Cardiac fibroblast (primary cell): ENCODE measurements at regions not wholly inside any gene's neighbourhood (a gene's known extent, or its start where the extent isn't known, plus 50 kb on each side); places are given as distances from the start of the nearest gene placed in this dataset.

ENCODE experiments used
- DNase-seq, 2 donors: peaks; one replicate each; pipeline versions ENCODE4 v3.0.0 to v3.0.0-alpha.2; 2010; ENCODE audit warnings: low read depth in 2 of 2
- H3K4me3 ChIP-seq, 2 donors: replicated peaks in 1 of 2; 1 replicate in 1 of 2; 2 replicates in 1 of 2; pipeline ENCODE4 v1.5.1; 2011; ENCODE audit warnings: low read depth in 2 of 2, low read length in 2 of 2, mild to moderate bottlenecking in 2 of 2, moderate library complexity in 1 of 2
- TF ChIP-seq, protein P1 (sequence below): IDR thresholded peaks from one replicate; pipeline ENCODE4 v1.5.1; 2011; ENCODE audit warnings: low read depth, mild to moderate bottlenecking, low read length, inconsistent platforms

DNA sequence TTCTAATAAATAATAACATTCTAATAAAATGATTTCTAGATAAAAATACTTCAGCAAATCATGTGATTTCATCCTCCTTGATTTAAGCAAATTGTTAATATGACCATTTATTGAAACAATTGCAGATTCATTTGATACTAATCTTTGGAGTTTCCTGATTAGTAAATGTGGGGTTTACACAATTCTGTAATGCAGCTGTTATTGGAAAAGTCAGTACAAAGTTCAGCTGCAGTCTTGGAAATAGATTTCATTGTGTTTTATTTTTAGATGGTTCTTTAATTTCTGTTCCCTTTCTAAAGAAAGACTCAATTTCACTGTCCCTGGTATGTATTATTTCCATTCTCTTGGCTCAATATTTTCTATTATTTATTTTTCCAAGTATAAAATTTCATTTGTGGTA lies 342.0 kb downstream of the TBC1D32 start:
- DNase-seq, result no peak
- H3K4me3 ChIP-seq, result no peak overlapping the region
- TF ChIP-seq, protein P1, sequence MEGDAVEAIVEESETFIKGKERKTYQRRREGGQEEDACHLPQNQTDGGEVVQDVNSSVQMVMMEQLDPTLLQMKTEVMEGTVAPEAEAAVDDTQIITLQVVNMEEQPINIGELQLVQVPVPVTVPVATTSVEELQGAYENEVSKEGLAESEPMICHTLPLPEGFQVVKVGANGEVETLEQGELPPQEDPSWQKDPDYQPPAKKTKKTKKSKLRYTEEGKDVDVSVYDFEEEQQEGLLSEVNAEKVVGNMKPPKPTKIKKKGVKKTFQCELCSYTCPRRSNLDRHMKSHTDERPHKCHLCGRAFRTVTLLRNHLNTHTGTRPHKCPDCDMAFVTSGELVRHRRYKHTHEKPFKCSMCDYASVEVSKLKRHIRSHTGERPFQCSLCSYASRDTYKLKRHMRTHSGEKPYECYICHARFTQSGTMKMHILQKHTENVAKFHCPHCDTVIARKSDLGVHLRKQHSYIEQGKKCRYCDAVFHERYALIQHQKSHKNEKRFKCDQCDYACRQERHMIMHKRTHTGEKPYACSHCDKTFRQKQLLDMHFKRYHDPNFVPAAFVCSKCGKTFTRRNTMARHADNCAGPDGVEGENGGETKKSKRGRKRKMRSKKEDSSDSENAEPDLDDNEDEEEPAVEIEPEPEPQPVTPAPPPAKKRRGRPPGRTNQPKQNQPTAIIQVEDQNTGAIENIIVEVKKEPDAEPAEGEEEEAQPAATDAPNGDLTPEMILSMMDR, result no peak

DNA sequence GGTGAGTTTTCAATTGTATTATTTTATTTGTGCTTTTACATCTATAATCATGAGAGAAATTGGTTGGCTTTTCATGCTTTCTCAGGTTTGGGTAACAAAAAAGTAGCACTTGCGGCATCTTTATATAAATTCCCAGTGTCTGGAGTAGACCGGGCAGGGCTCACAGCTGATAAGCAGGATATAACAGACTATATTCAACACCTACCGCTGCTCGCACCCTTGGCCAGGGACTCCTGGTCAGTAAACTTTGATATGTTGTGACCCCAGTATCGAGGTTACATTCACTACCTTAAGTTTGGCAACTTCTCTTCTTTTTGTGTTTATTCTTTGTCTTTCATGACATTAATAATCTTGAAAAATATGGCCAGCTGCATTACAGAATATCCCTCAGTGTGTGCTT lies 343.4 kb downstream of the TBC1D32 start:
- TF ChIP-seq, protein P1, result no peak
- no peak for DNase-seq
- H3K4me3 ChIP-seq, result no peak overlapping the region

DNA sequence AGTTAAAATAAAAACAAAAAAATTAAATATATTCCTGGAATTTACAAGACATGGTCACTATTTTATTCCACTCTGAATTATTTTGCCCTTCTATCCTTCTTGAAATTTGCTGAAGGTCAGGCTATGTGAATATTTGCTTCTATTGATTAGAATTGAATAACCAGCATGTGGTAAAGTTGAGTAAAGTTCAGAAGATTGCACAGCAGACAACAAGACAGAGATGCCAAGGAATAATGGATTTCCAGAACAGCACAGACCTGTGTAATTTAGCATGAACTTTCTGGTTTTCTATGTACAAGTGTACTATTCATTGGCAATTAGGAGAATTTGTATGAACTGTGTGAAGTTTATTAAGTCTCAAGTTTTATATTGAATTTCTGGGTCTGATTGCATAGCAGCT lies 352.4 kb downstream of the TBC1D32 start:
- no peak for DNase-seq
- H3K4me3 ChIP-seq, result no peak overlapping the region
- TF ChIP-seq, protein P1, result no peak

DNA sequence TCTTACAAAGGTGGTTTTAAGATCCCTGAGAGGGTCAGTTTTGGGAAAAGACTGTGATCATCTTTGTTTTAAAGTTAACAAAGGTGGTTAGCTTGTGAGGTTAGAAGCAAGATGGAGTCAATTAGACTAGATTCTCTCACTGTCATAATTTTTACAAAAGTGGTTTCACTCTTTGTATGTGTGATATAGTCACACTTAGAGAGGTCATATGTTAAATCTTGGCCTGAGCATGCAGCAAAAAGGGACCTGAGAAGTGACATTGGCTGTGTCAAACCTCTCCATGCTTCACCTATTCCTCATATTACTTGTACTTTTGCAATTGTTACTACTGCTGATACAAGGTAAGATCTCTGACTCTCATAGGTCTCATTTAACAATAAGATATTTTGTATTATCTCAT lies 368.0 kb downstream of the TBC1D32 start:
- DNase-seq, result no peak
- TF ChIP-seq, protein P1, result no peak
- no peak overlapping the region for H3K4me3 ChIP-seq

GRCh38 chr6:120965814-120966213 lies 368.5 kb downstream of the TBC1D32 start:
- DNase-seq, result no peak
- H3K4me3 ChIP-seq, result no peak overlapping the region
- TF ChIP-seq, protein P1, result no peak

DNA sequence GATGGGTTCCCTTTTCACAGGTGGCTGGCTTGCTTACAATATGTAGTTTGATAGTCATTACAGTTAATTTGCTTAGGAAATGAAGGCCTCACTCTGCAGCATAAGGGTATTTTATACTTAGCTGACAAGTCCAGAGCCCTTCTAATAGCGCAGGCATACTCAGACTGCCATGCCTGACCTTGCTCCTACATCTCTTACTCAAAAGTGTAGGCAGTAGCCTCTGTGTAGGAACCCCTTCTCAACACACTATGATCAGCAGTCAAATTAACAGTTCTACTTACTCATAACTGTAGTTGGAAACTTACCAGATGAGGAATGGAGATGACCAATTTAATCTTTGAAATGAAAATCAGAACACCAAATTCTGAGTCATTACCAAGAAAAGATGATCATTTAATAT lies 373.5 kb downstream of the TBC1D32 start:
- H3K4me3 ChIP-seq, result no peak overlapping the region
- TF ChIP-seq, protein P1, result no peak
- no peak for DNase-seq

DNA sequence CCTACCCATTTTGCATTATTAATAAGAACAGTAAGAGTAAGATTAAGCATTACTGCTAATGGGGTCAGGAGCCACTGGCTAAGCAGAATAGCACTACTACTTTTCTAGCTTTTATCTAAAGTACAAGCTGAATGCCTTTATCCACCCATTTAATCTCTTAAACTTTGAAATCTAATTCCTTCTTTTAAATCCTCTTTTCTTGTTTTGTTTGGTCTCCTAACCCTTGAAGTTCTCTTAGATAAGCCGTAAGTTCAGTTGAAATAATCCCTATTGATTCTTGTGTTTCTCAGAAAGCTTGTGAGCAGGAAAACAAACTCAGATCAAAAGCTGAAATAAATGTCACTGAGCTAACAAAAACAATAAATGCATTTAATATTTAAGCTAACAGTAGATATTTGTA lies 380.2 kb downstream of the TBC1D32 start:
- no peak overlapping the region for H3K4me3 ChIP-seq
- TF ChIP-seq, protein P1, result no peak
- DNase-seq, result no peak
